Prostate gland (tissue), 2 donors: ENCODE measurements at regions not wholly inside any gene's neighbourhood (a gene's known extent, or its start where the extent isn't known, plus 50 kb on each side); places are given as distances from the start of the nearest gene placed in this dataset.

Experiments used
- POLR2A ChIP-seq: fragments of 450-650 bp; IDR thresholded peaks from one replicate; pipeline ENCODE4 v1.6.1; 2016; ENCODE audit warnings: antibody characterized with exemption, mild to moderate bottlenecking
- POLR2AphosphoS5 ChIP-seq: sonication (generic); formaldehyde crosslinking; IDR thresholded peaks from one replicate; pipeline ENCODE4 v1.6.1; 2017; ENCODE audit warnings: antibody characterized with exemption
- TF ChIP-seq, protein P1 (sequence below), 4 experiments: fragments of 200-600 bp in 2 of 4; fragments of 450-650 bp in 2 of 4; sonication (generic) in 2 of 4; IDR thresholded peaks; 1 replicate in 3 of 4; 2 replicates in 1 of 4; pipeline ENCODE4 v1.5.1; 2016 to 2019; ENCODE audit warnings: antibody characterized with exemption in 4 of 4, mild to moderate bottlenecking in 2 of 4, moderate library complexity in 2 of 4

DNA sequence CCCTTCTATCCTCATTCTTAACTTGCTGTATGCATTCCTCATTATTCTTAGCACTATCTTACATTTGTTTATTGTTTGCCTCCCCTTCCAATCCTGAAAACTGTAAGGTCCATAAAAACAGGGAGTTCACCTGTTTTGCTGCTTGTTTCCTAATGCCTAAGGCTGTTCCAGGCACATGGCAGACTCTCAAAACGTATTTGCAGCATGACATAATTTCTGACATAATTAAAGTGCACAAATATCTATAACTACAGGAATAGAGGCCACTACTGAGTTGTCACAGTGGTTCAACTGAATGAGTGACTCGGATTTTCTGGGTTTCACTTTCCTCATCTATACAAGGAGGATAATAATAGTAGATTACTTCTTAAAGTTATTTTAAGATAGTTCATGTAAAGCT is 83.0 kb downstream of the HFE start:
- TF ChIP-seq, protein P1, sequence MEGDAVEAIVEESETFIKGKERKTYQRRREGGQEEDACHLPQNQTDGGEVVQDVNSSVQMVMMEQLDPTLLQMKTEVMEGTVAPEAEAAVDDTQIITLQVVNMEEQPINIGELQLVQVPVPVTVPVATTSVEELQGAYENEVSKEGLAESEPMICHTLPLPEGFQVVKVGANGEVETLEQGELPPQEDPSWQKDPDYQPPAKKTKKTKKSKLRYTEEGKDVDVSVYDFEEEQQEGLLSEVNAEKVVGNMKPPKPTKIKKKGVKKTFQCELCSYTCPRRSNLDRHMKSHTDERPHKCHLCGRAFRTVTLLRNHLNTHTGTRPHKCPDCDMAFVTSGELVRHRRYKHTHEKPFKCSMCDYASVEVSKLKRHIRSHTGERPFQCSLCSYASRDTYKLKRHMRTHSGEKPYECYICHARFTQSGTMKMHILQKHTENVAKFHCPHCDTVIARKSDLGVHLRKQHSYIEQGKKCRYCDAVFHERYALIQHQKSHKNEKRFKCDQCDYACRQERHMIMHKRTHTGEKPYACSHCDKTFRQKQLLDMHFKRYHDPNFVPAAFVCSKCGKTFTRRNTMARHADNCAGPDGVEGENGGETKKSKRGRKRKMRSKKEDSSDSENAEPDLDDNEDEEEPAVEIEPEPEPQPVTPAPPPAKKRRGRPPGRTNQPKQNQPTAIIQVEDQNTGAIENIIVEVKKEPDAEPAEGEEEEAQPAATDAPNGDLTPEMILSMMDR (IDR thresholded peaks at IDR 0.05), result no peak
- TF ChIP-seq POLR2A (no peak), POLR2AphosphoS5 (no peak)
